ENCODE measurements at regions not wholly inside any gene's neighbourhood (a gene's known extent, or its start where the extent isn't known, plus 50 kb on each side); places are given as distances from the start of the nearest gene placed in this dataset.

DNA sequence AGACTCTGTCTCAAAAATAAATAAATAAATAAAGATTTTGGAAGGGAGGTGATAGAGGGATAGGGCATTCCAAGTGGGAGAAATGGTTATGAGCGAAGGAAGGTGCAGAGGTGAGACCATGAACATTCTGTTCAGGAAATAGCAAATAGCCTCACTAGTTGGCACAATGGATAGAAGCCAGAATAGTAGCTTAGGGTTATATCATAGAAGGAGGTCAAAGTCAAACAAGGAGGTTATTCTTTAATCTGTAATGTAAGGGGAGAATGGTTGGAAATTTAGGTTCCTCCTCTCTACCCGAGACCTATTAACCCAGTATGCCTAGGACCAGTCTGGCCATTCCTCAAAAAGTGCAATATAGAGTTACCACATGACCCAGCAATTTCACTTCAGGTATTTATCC lies 275.8 kb downstream of the MN1 start:
- Histone ChIP-seq H3K27ac (ENCODE audit: low read length in 2 of 2) (no peak overlapping the region), H3K79me2 (ENCODE audit: control insufficient read depth, insufficient read depth, low read length) (no peaks in the 10 kb centered on the region), H3K9ac (ENCODE audit: low read length) (no peak overlapping the region), H3K9me3 (ENCODE audit: control extremely low read depth in 1 of 3, control insufficient read depth in 2 of 3, insufficient read depth in 1 of 3, low read length in 2 of 3) (peaks cover 0 to 2% (median 0%) of the 10 kb centered on the region in 3 donors), H4K20me1 (ENCODE audit: control insufficient read depth, insufficient read depth, low read length, poor library complexity, severe bottlenecking) (no peaks in the 10 kb centered on the region), H3K27me3 (replicated peaks in 1 of 4; ENCODE audit: control extremely low read depth in 1 of 4, control insufficient read depth in 3 of 4, insufficient read depth in 4 of 4, low read length in 3 of 4) (no peaks in the 10 kb centered on the region), H2AFZ (ENCODE audit: insufficient read depth, low read depth, low read length, poor library complexity, severe bottlenecking) (no peak overlapping the region), H3K4me1 (ENCODE audit: control insufficient read depth in 2 of 2, insufficient read depth in 2 of 2, low read length in 2 of 2) (no peaks in the 10 kb centered on the region), H3K4me2 (replicated peaks; ENCODE audit: low read depth, low read length, poor library complexity, severe bottlenecking) (no peak overlapping the region), H3K4me3 (ENCODE audit: control extremely low read depth in 1 of 5, extremely low read depth in 1 of 5, insufficient read depth in 1 of 5, low read depth in 2 of 5, low read length in 4 of 5) (no peak overlapping the region), H3K36me3 (replicated peaks in 1 of 2; ENCODE audit: control extremely low read depth in 1 of 2, control insufficient read depth in 1 of 2, extremely low read depth in 1 of 2, insufficient read depth in 2 of 2, low read length in 1 of 2) (no peaks in the 10 kb centered on the region)
- 100% methylated on average over 2 of the region's 2 CpGs for WGBS (ENCODE audit: insufficient coverage)
- no peak overlapping the region for H3K27ac Mint-ChIP-seq
- DNase-seq = no peak
- no peak overlapping the region for H3K4me3 Mint-ChIP-seq
- no peaks in the 10 kb centered on the region for H3K4me1 Mint-ChIP-seq
- TF ChIP-seq EZH2 (IDR thresholded peaks at IDR 0.05; ENCODE audit: borderline replicate concordance, insufficient read depth, low read depth, low read length, poor library complexity, severe bottlenecking) (no peak), CTCF (IDR thresholded peaks at IDR 0.05) (no peak)
- peaks cover 2% of the 10 kb centered on the region for H3K9me3 Mint-ChIP-seq (ENCODE audit: insufficient read depth)
- H3K27me3 Mint-ChIP-seq = peaks cover 4% of the 10 kb centered on the region
- POLR2A ChIA-PET = no interaction called here
- intact Hi-C loops (cut with micrococcal nuclease) = no loop called here
- ATAC-seq (ENCODE audit: low read depth) = no peak
- CTCF ChIA-PET = no interaction called here

DNA sequence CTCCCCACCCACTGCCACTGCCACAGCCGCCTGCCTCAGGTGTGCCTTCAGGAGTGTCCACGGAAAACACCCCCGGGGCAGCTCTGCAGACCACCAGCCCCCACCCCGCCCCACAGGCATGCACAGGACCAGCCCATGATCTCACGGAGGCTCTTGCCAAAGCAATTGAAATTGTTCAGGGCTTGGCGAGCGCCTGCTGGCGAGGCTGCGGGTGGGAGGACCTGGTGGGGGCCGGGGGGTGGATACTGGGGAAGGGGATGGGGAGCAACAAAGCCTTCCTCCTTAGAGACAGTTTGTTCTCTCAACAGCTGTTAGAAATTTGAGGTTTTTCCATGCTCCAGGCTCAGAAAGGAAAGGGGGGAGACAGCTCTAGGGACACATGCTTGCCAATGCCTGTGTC lies 274.7 kb downstream of the MN1 start:
- Histone ChIP-seq H3K27me3 (replicated peaks in 1 of 4; ENCODE audit: control extremely low read depth in 1 of 4, control insufficient read depth in 3 of 4, insufficient read depth in 4 of 4, low read length in 3 of 4) (no peaks in the 10 kb centered on the region), H3K9ac (ENCODE audit: low read length) (no peak overlapping the region), H4K20me1 (ENCODE audit: control insufficient read depth, insufficient read depth, low read length, poor library complexity, severe bottlenecking) (no peaks in the 10 kb centered on the region), H3K79me2 (ENCODE audit: control insufficient read depth, insufficient read depth, low read length) (no peaks in the 10 kb centered on the region), H3K4me3 (ENCODE audit: control extremely low read depth in 1 of 5, extremely low read depth in 1 of 5, insufficient read depth in 1 of 5, low read depth in 2 of 5, low read length in 4 of 5) (no peak overlapping the region), H2AFZ (ENCODE audit: insufficient read depth, low read depth, low read length, poor library complexity, severe bottlenecking) (no peak overlapping the region), H3K9me3 (ENCODE audit: control extremely low read depth in 1 of 3, control insufficient read depth in 2 of 3, insufficient read depth in 1 of 3, low read length in 2 of 3) (peaks cover 0 to 2% (median 0%) of the 10 kb centered on the region in 3 donors), H3K4me2 (replicated peaks; ENCODE audit: low read depth, low read length, poor library complexity, severe bottlenecking) (no peak overlapping the region), H3K36me3 (replicated peaks in 1 of 2; ENCODE audit: control extremely low read depth in 1 of 2, control insufficient read depth in 1 of 2, extremely low read depth in 1 of 2, insufficient read depth in 2 of 2, low read length in 1 of 2) (no peaks in the 10 kb centered on the region), H3K27ac (ENCODE audit: low read length in 2 of 2) (no peak overlapping the region), H3K4me1 (ENCODE audit: control insufficient read depth in 2 of 2, insufficient read depth in 2 of 2, low read length in 2 of 2) (no peaks in the 10 kb centered on the region)
- WGBS (ENCODE audit: insufficient coverage) = 87% methylated on average over 3 of the region's 10 CpGs
- CTCF ChIA-PET = no interaction called here
- no peak for DNase-seq
- POLR2A ChIA-PET = no interaction called here
- H3K4me1 Mint-ChIP-seq = no peaks in the 10 kb centered on the region
- no peak overlapping the region for H3K4me3 Mint-ChIP-seq
- ATAC-seq (ENCODE audit: low read depth) = no peak
- peaks cover 4% of the 10 kb centered on the region for H3K27me3 Mint-ChIP-seq
- no peak overlapping the region for H3K27ac Mint-ChIP-seq
- TF ChIP-seq EZH2 (IDR thresholded peaks at IDR 0.05; ENCODE audit: borderline replicate concordance, insufficient read depth, low read depth, low read length, poor library complexity, severe bottlenecking) = no peak
- no peak for TF ChIP-seq CTCF (IDR thresholded peaks at IDR 0.05)
- H3K9me3 Mint-ChIP-seq (ENCODE audit: insufficient read depth) = peaks cover 5% of the 10 kb centered on the region
- intact Hi-C loops (cut with micrococcal nuclease) = no loop called here
